Panc1 (cell line): ENCODE measurements at regions not wholly inside any gene's neighbourhood (a gene's known extent, or its start where the extent isn't known, plus 50 kb on each side); places are given as distances from the start of the nearest gene placed in this dataset.

Experiments used
- CTCF ChIP-seq: fragments of 450-650 bp; IDR thresholded peaks from 2 replicates; pipeline ENCODE4 v1.5.1; 2017; ENCODE audit warnings: mild to moderate bottlenecking
- POLR2AphosphoS5 ChIP-seq: IDR thresholded peaks from 2 replicates; pipeline ENCODE4 v1.6.1; 2012; ENCODE audit warnings: mild to moderate bottlenecking, low read depth, low read length, moderate library complexity
- REST ChIP-seq, 2 experiments: IDR thresholded peaks; 2 replicates each; pipeline ENCODE4 v1.6.1; 2011 to 2012; ENCODE audit warnings: low read depth in 2 of 2, control low read depth in 1 of 2, low read length in 1 of 2, mild to moderate bottlenecking in 1 of 2, moderate library complexity in 1 of 2; ENCODE audit not compliant: insufficient read depth in 1 of 2
- SIN3A ChIP-seq: IDR thresholded peaks from 2 replicates; pipeline ENCODE4 v1.6.1; 2012; ENCODE audit warnings: low read depth, mild to moderate bottlenecking, low read length, moderate library complexity, borderline replicate concordance; ENCODE audit not compliant: insufficient read depth

DNA sequence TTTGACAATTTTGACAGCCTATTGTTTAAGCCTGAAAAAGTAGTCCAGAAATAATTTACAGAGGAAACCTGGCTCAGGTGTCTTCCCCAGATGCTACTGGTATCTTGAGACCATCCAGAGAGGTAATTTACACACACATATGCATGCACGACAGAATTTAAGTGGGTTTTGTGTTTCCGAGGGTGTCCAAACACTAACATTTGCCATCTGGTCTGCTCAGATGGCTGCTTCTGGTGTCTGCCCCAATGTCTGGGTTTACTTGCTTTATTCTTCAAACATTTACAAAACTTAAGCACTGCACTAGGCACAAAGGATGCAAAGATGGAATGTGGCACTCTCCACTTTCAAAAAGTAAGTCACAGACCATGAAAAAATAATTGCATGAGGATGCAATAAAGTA is 226.6 kb upstream of the EGLN3 start:
- TF ChIP-seq CTCF (no peak), POLR2AphosphoS5 (no peak), REST (IDR thresholded peaks at IDR 0.05; ENCODE audit: insufficient read depth in 1 of 2, low read depth in 2 of 2, low read length in 1 of 2) (no peak), SIN3A (no peak)
